ENCODE measurements at regions not wholly inside any gene's neighbourhood (a gene's known extent, or its start where the extent isn't known, plus 50 kb on each side); places are given as distances from the start of the nearest gene placed in this dataset.

GRCh38 chr11:37544491-37544890 lies 946.5 kb upstream of the RAG2 start:
- TF ChIP-seq CTCF (IDR thresholded peaks at IDR 0.05) (no peak), POLR2AphosphoS5 (IDR thresholded peaks at IDR 0.05) (no peak), POLR2A (IDR thresholded peaks at IDR 0.05) (no peak)
- no peaks in the 10 kb centered on the region for H3K9me3 ChIP-seq
- no peak overlapping the region for H3K27ac ChIP-seq
- H3K36me3 ChIP-seq: no peaks in the 10 kb centered on the region
- H3K4me1 ChIP-seq (replicated peaks): no peaks in the 10 kb centered on the region
- intact Hi-C loops (cut with DNase I): no loop called here
- DNase-seq (ENCODE audit: low spot score): no peak
- H3K4me3 ChIP-seq: no peak overlapping the region
- no peaks in the 10 kb centered on the region for H3K27me3 ChIP-seq (replicated peaks; ENCODE audit: insufficient read depth)

GRCh38 chr11:37533830-37534229 lies 935.8 kb upstream of the RAG2 start:
- Histone ChIP-seq H3K27ac (no peak overlapping the region), H3K4me3 (no peak overlapping the region), H3K36me3 (no peaks in the 10 kb centered on the region), H3K27me3 (replicated peaks; ENCODE audit: insufficient read depth) (no peaks in the 10 kb centered on the region), H3K9me3 (no peaks in the 10 kb centered on the region), H3K4me1 (replicated peaks) (no peaks in the 10 kb centered on the region)
- TF ChIP-seq POLR2AphosphoS5 (IDR thresholded peaks at IDR 0.05) (no peak), CTCF (IDR thresholded peaks at IDR 0.05) (no peak), POLR2A (IDR thresholded peaks at IDR 0.05) (no peak)
- 86% methylated on average over 4 of the region's 4 CpGs for WGBS
- intact Hi-C loops (cut with DNase I): no loop called here
- DNase-seq (ENCODE audit: low spot score): no peak

GRCh38 chr11:37533087-37533486 lies 935.1 kb upstream of the RAG2 start:
- Histone ChIP-seq H3K27ac (no peak overlapping the region), H3K27me3 (replicated peaks; ENCODE audit: insufficient read depth) (no peaks in the 10 kb centered on the region), H3K9me3 (no peaks in the 10 kb centered on the region), H3K4me1 (replicated peaks) (no peaks in the 10 kb centered on the region), H3K4me3 (no peak overlapping the region), H3K36me3 (no peaks in the 10 kb centered on the region)
- TF ChIP-seq POLR2AphosphoS5 (IDR thresholded peaks at IDR 0.05): no peak
- no peak for TF ChIP-seq CTCF (IDR thresholded peaks at IDR 0.05)
- TF ChIP-seq POLR2A (IDR thresholded peaks at IDR 0.05): no peak
- WGBS: 36% methylated on average over 2 of the region's 2 CpGs
- DNase-seq (ENCODE audit: low spot score): no peak
- intact Hi-C loops (cut with DNase I): no loop called here

- WGBS: 14% methylated on average over 2 of the region's 2 CpGs
- Histone ChIP-seq H3K4me1 (replicated peaks) (no peaks in the 10 kb centered on the region), H3K27ac (no peak overlapping the region), H3K9me3 (no peaks in the 10 kb centered on the region), H3K27me3 (replicated peaks; ENCODE audit: insufficient read depth) (no peaks in the 10 kb centered on the region), H3K4me3 (no peak overlapping the region), H3K36me3 (no peaks in the 10 kb centered on the region)
- no peak for TF ChIP-seq POLR2A (IDR thresholded peaks at IDR 0.05)
- TF ChIP-seq POLR2AphosphoS5 (IDR thresholded peaks at IDR 0.05): no peak
- no peak for TF ChIP-seq CTCF (IDR thresholded peaks at IDR 0.05)
- intact Hi-C loops (cut with DNase I): no loop called here
- DNase-seq (ENCODE audit: low spot score): no peak
Observed at GRCh38 chr11:37532271-37532670, 934.2 kb upstream of the RAG2 start.

- H3K4me1 ChIP-seq (replicated peaks): no peaks in the 10 kb centered on the region
- no peaks in the 10 kb centered on the region for H3K36me3 ChIP-seq
- H3K9me3 ChIP-seq: no peaks in the 10 kb centered on the region
- H3K27me3 ChIP-seq (replicated peaks; ENCODE audit: insufficient read depth): no peaks in the 10 kb centered on the region
- no peak overlapping the region for H3K4me3 ChIP-seq
- intact Hi-C loops (cut with DNase I): no loop called here
- no peak for DNase-seq (ENCODE audit: low spot score)
- 97% methylated on average over 1 of the region's 1 CpG for WGBS
- H3K27ac ChIP-seq: no peak overlapping the region
- TF ChIP-seq POLR2A (IDR thresholded peaks at IDR 0.05): no peak
- TF ChIP-seq POLR2AphosphoS5 (IDR thresholded peaks at IDR 0.05): no peak
- TF ChIP-seq CTCF (IDR thresholded peaks at IDR 0.05): no peak
Observed at GRCh38 chr11:37527545-37527944, 929.5 kb upstream of the RAG2 start.
